K562 (cell line): ENCODE measurements at regions not wholly inside any gene's neighbourhood (a gene's known extent, or its start where the extent isn't known, plus 50 kb on each side); places are given as distances from the start of the nearest gene placed in this dataset.

ENCODE experiments used
- CEBPG ChIP-seq, 3 experiments: fragments of 200-800 bp in 1 of 3; sonication (Bioruptor generic) in 1 of 3; sonication (generic) in 1 of 3; formaldehyde crosslinking in 1 of 3; IDR thresholded peaks in 2 of 3; conservative IDR thresholded peaks in 1 of 3; 2 replicates each; pipeline versions ENCODE4 v1.6.1 to v1.8.0; 2016 to 2022; ENCODE audit warnings: missing compliant biosample characterization in 2 of 3, missing genetic modification characterization in 2 of 3, mild to moderate bottlenecking in 1 of 3, missing genetic modification reagents in 1 of 3
- EZH2 ChIP-seq: IDR thresholded peaks from 2 replicates; pipeline ENCODE4 v1.6.1; 2012; ENCODE audit warnings: low read depth, mild to moderate bottlenecking, inconsistent platforms, low read length, borderline replicate concordance
- ZC3H4 ChIP-seq: sonication (generic); formaldehyde crosslinking; IDR thresholded peaks from 2 replicates; pipeline ENCODE4 v1.9.0; 2021; ENCODE audit warnings: missing genetic modification reagents, borderline replicate concordance

DNA sequence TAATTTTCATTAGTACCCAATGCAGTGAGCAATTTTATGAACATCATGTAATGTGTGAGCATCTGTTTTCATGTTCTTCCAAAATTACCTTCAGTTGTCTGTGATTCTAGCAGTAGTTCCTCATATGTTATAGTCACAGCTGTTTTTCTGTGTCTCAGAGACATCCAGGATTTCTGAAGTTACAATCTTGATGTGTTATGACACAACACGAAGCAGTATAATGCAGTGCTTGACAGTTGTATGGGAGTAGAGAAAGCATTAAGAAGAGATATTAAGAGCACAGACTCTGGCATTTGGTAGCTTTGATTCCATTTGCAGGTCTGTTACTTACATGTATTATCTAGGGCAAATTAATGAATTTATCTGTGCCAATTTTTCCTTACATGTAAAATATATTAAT is 414.7 kb upstream of the PCDH15 start:
- TF ChIP-seq ZC3H4 (no peak), EZH2 (no peak), CEBPG (CRISPR knock-in tag; IDR thresholded peaks at IDR 0.05) (no peak), CEBPG (tag; conservative IDR thresholded peaks at IDR 0.05 in 1 of 2, IDR thresholded peaks at IDR 0.05 in 1 of 2) (no peak)
